PC-9 (cell line): ENCODE measurements at regions not wholly inside any gene's neighbourhood (a gene's known extent, or its start where the extent isn't known, plus 50 kb on each side); places are given as distances from the start of the nearest gene placed in this dataset.

Experiments
- BruUV-seq: library from RNA; stranded (reverse); fragments of 400-500 nt; replicated peaks from 2 replicates; lab custom pipeline; 2021; lab: Mats Ljungman, UMichigan
- CTCF ChIA-PET: fragments of 300-600 bp; sonication (Branson Sonifier 250); formaldehyde crosslinking; loops from one replicate; lab custom pipeline; 2022; ENCODE audit warnings: antibody characterized with exemption; lab: Charles Lee
- POLR2A ChIA-PET: fragments of 300-600 bp; sonication (Branson Sonifier 250); formaldehyde crosslinking; loops from one replicate; lab custom pipeline; 2022; ENCODE audit warnings: antibody characterized with exemption; ENCODE audit not compliant: unreplicated experiment; lab: Charles Lee
- DNase-seq, 2 experiments: peaks; one replicate each; pipeline versions ENCODE4 v3.0.0 to v3.0.0-alpha.2; 2015 to 2022; ENCODE audit warnings: mixed read lengths in 1 of 2
- H2AFZ ChIP-seq: fragments of 200-600 bp; sonication (generic); 2 replicates; pipeline ENCODE4 v1.8.1; 2017; ENCODE audit warnings: antibody characterized with exemption
- H3F3A ChIP-seq: fragments of 200-600 bp; sonication (generic); 2 replicates; pipeline ENCODE4 v1.8.1; 2017; ENCODE audit warnings: antibody characterized with exemption, mild to moderate bottlenecking, low read depth; ENCODE audit not compliant: insufficient read depth
- H3K27ac ChIP-seq: fragments of 200-600 bp; sonication (generic); 2 replicates; pipeline ENCODE4 v1.6.1; 2016; ENCODE audit warnings: mixed run types
- H3K27me3 ChIP-seq: fragments of 200-600 bp; sonication (generic); 2 replicates; pipeline ENCODE4 v1.6.1; 2016; ENCODE audit warnings: low read depth, mixed run types; ENCODE audit not compliant: insufficient read depth
- H3K36me3 ChIP-seq: fragments of 200-600 bp; sonication (generic); 2 replicates; pipeline ENCODE4 v1.6.1; 2016; ENCODE audit warnings: low read depth, mixed run types
- H3K4me1 ChIP-seq: fragments of 200-600 bp; sonication (generic); replicated peaks from 2 replicates; pipeline ENCODE4 v1.6.1; 2016; ENCODE audit warnings: mixed run types; ENCODE audit not compliant: insufficient read depth
- H3K4me2 ChIP-seq: fragments of 200-600 bp; sonication (generic); 2 replicates; pipeline ENCODE4 v1.6.1; 2017; ENCODE audit warnings: mixed run types
- H3K4me3 ChIP-seq: fragments of 200-600 bp; sonication (generic); 2 replicates; pipeline ENCODE4 v1.6.1; 2016; ENCODE audit warnings: mixed run types
- H3K79me2 ChIP-seq: fragments of 200-600 bp; sonication (generic); 2 replicates; pipeline ENCODE4 v1.6.1; 2017; ENCODE audit warnings: low read depth, mixed run types
- H3K9me2 ChIP-seq: fragments of 200-600 bp; sonication (generic); 2 replicates; pipeline ENCODE4 v1.8.1; 2017; ENCODE audit warnings: mild to moderate bottlenecking; ENCODE audit not compliant: insufficient read depth
- H3K9me3 ChIP-seq: fragments of 200-600 bp; sonication (generic); 2 replicates; pipeline ENCODE4 v1.8.1; 2016; ENCODE audit warnings: low read depth; ENCODE audit not compliant: insufficient read depth
- H4K20me1 ChIP-seq: fragments of 200-600 bp; sonication (generic); 2 replicates; pipeline ENCODE4 v1.8.1; 2017; ENCODE audit not compliant: insufficient read depth
- CTCF ChIP-seq: fragments of 200-600 bp; sonication (generic); conservative IDR thresholded peaks from 2 replicates; pipeline ENCODE4 v1.6.1; 2017; ENCODE audit warnings: mixed run types, antibody characterized with exemption, mild to moderate bottlenecking, moderate library complexity
- EZH2 ChIP-seq: fragments of 200-600 bp; sonication (generic); IDR thresholded peaks from 2 replicates; pipeline ENCODE4 v1.8.0; 2017; ENCODE audit warnings: antibody characterized with exemption, low read depth
- intact Hi-C: fragments of 100-400 bp; cut with micrococcal nuclease; formaldehyde crosslinking; loops from one replicate; pipeline ENCODE4 v1.10.0; 2022; ENCODE audit not compliant: unreplicated experiment

GRCh38 chr3:102553876-102554275 is 119.1 kb downstream of the ZPLD1 start:
- ChIA-PET POLR2A (no interaction called here), CTCF (no interaction called here)
- Histone ChIP-seq H3K27ac (no peak overlapping the region), H3K79me2 (no peaks in the 10 kb centered on the region), H3K36me3 (no peaks in the 10 kb centered on the region), H4K20me1 (no peaks in the 10 kb centered on the region), H3K9me3 (no peaks in the 10 kb centered on the region), H2AFZ (no peak overlapping the region), H3F3A (no peaks in the 10 kb centered on the region), H3K27me3 (no peaks in the 10 kb centered on the region), H3K4me1 (no peaks in the 10 kb centered on the region), H3K4me3 (no peak overlapping the region), H3K9me2 (no peaks in the 10 kb centered on the region), H3K4me2 (no peak overlapping the region)
- DNase-seq = no peak
- BruUV-seq = no TSS peak
- TF ChIP-seq CTCF (no peak), EZH2 (no peak)
- intact Hi-C loops = no loop called here

- H3K9me3 ChIP-seq = no peaks in the 10 kb centered on the region
- no TSS peak for BruUV-seq
- no peaks in the 10 kb centered on the region for H3K27me3 ChIP-seq
- H3K79me2 ChIP-seq = no peaks in the 10 kb centered on the region
- no peak overlapping the region for H3K4me2 ChIP-seq
- H3K4me3 ChIP-seq = no peak overlapping the region
- no peaks in the 10 kb centered on the region for H4K20me1 ChIP-seq
- H3K4me1 ChIP-seq = no peaks in the 10 kb centered on the region
- no peaks in the 10 kb centered on the region for H3K36me3 ChIP-seq
- DNase-seq = no peak
- no peak overlapping the region for H3K27ac ChIP-seq
- intact Hi-C loops = no loop called here
- ChIA-PET POLR2A (no interaction called here), CTCF (no interaction called here)
- no peaks in the 10 kb centered on the region for H3F3A ChIP-seq
- H3K9me2 ChIP-seq = no peaks in the 10 kb centered on the region; the same call in 1 of the 2 replicates
- TF ChIP-seq CTCF (no peak), EZH2 (no peak)
- no peak overlapping the region for H2AFZ ChIP-seq
Observed at GRCh38 chr3:102570511-102570910, 135.7 kb downstream of the ZPLD1 start.

GRCh38 chr3:102571006-102571405 is 136.2 kb downstream of the ZPLD1 start:
- no peaks in the 10 kb centered on the region; the same call in 1 of the 2 replicates for H3K9me2 ChIP-seq
- no peaks in the 10 kb centered on the region for H3K4me1 ChIP-seq
- no peak overlapping the region for H3K4me3 ChIP-seq
- no peak overlapping the region for H2AFZ ChIP-seq
- no peaks in the 10 kb centered on the region for H3K79me2 ChIP-seq
- H4K20me1 ChIP-seq = no peaks in the 10 kb centered on the region
- H3K9me3 ChIP-seq = no peaks in the 10 kb centered on the region
- ChIA-PET POLR2A (no interaction called here), CTCF (no interaction called here)
- no peaks in the 10 kb centered on the region for H3K27me3 ChIP-seq
- no peak overlapping the region for H3K4me2 ChIP-seq
- no peaks in the 10 kb centered on the region for H3K36me3 ChIP-seq
- no peaks in the 10 kb centered on the region for H3F3A ChIP-seq
- TF ChIP-seq CTCF (no peak), EZH2 (no peak)
- H3K27ac ChIP-seq = no peak overlapping the region
- BruUV-seq = no TSS peak
- DNase-seq = no peak
- intact Hi-C loops = no loop called here
